ENCODE measurements at regions not wholly inside any gene's neighbourhood (a gene's known extent, or its start where the extent isn't known, plus 50 kb on each side); places are given as distances from the start of the nearest gene placed in this dataset.

GRCh38 chr6:147892476-147892875 is 384.0 kb downstream of the SAMD5 start:
- Mint-ChIP-seq H3K9me3 (ENCODE audit: unreplicated experiment) (peaks cover 5% of the 10 kb centered on the region), H3K4me3 (ENCODE audit: unreplicated experiment) (no peak overlapping the region), H3K27ac (ENCODE audit: unreplicated experiment) (no peak overlapping the region), H3K4me1 (ENCODE audit: unreplicated experiment) (no peaks in the 10 kb centered on the region), H3K27me3 (ENCODE audit: unreplicated experiment) (no peaks in the 10 kb centered on the region), H3K36me3 (ENCODE audit: unreplicated experiment) (peaks cover 9% of the 10 kb centered on the region)
- no peak for DNase-seq (ENCODE audit: extremely low spot score, unreplicated experiment)
- no peak for TF ChIP-seq CTCF (IDR thresholded peaks at IDR 0.05)

- no peak for DNase-seq (ENCODE audit: extremely low spot score, unreplicated experiment)
- Mint-ChIP-seq H3K27me3 (ENCODE audit: unreplicated experiment) (no peaks in the 10 kb centered on the region), H3K4me1 (ENCODE audit: unreplicated experiment) (no peaks in the 10 kb centered on the region), H3K4me3 (ENCODE audit: unreplicated experiment) (no peak overlapping the region), H3K9me3 (ENCODE audit: unreplicated experiment) (no peaks in the 10 kb centered on the region), H3K36me3 (ENCODE audit: unreplicated experiment) (no peaks in the 10 kb centered on the region), H3K27ac (ENCODE audit: unreplicated experiment) (no peak overlapping the region)
- TF ChIP-seq CTCF (IDR thresholded peaks at IDR 0.05): no peak
These were observed 386.8 kb downstream of the SAMD5 start for GRCh38 chr6:147895272-147895671.

GRCh38 chr6:147900247-147900830 is 391.8 kb downstream of the SAMD5 start:
- no peak for TF ChIP-seq CTCF (IDR thresholded peaks at IDR 0.05)
- Mint-ChIP-seq H3K36me3 (ENCODE audit: unreplicated experiment) (no peaks in the 10 kb centered on the region), H3K27ac (ENCODE audit: unreplicated experiment) (no peak overlapping the region), H3K27me3 (ENCODE audit: unreplicated experiment) (no peaks in the 10 kb centered on the region), H3K4me3 (ENCODE audit: unreplicated experiment) (no peak overlapping the region), H3K9me3 (ENCODE audit: unreplicated experiment) (no peaks in the 10 kb centered on the region), H3K4me1 (ENCODE audit: unreplicated experiment) (peaks cover 2% of the 10 kb centered on the region)
- no peak for DNase-seq (ENCODE audit: extremely low spot score, unreplicated experiment)

GRCh38 chr6:147903321-147903720 is 394.8 kb downstream of the SAMD5 start:
- H3K27ac Mint-ChIP-seq (ENCODE audit: unreplicated experiment): no peak overlapping the region
- no peak for TF ChIP-seq CTCF (IDR thresholded peaks at IDR 0.05)

GRCh38 chr6:147903931-147904330 is 395.4 kb downstream of the SAMD5 start:
- Mint-ChIP-seq H3K4me3 (ENCODE audit: unreplicated experiment) (no peak overlapping the region), H3K9me3 (ENCODE audit: unreplicated experiment) (no peaks in the 10 kb centered on the region), H3K4me1 (ENCODE audit: unreplicated experiment) (peaks cover 17% of the 10 kb centered on the region), H3K27me3 (ENCODE audit: unreplicated experiment) (no peaks in the 10 kb centered on the region), H3K36me3 (ENCODE audit: unreplicated experiment) (no peaks in the 10 kb centered on the region), H3K27ac (ENCODE audit: unreplicated experiment) (no peak overlapping the region)
- no peak for TF ChIP-seq CTCF (IDR thresholded peaks at IDR 0.05)
- DNase-seq (ENCODE audit: extremely low spot score, unreplicated experiment): no peak

More at GRCh38 chr6:147903321-147903720, 394.8 kb downstream of the SAMD5 start:
- peaks cover 17% of the 10 kb centered on the region for H3K4me1 Mint-ChIP-seq (ENCODE audit: unreplicated experiment)
- H3K36me3 Mint-ChIP-seq (ENCODE audit: unreplicated experiment): no peaks in the 10 kb centered on the region
- no peak overlapping the region for H3K4me3 Mint-ChIP-seq (ENCODE audit: unreplicated experiment)
- H3K9me3 Mint-ChIP-seq (ENCODE audit: unreplicated experiment): no peaks in the 10 kb centered on the region
- H3K27me3 Mint-ChIP-seq (ENCODE audit: unreplicated experiment): no peaks in the 10 kb centered on the region
- DNase-seq (ENCODE audit: extremely low spot score, unreplicated experiment): no peak

Data from osteocyte (in vitro differentiated cells).